AG04449 (cell line): ENCODE measurements at regions not wholly inside any gene's neighbourhood (a gene's known extent, or its start where the extent isn't known, plus 50 kb on each side); places are given as distances from the start of the nearest gene placed in this dataset.
A peak's percentile ranks its signal among the peaks of the same experiment; 100 is the strongest.

ENCODE experiments used
- CTCF ChIA-PET: fragments of 350-600 bp; formaldehyde crosslinking; extraction: SDS; loops from one replicate; lab custom pipeline; 2021; ENCODE audit warnings: antibody characterized with exemption; lab: Yijun Ruan, JAX
- POLR2A ChIA-PET: fragments of 400-600, 350-600 bp; formaldehyde crosslinking; extraction: SDS; loops from one replicate; lab custom pipeline; 2020; ENCODE audit warnings: antibody characterized with exemption, inconsistent platforms; lab: Yijun Ruan, JAX
- DNase-seq: peaks from one replicate; pipeline ENCODE4 v3.0.0-alpha.2; 2010; ENCODE audit warnings: low read depth, low spot score
- H3K4me3 ChIP-seq: 2 replicates; pipeline ENCODE4 v1.5.1; 2011; ENCODE audit warnings: low read depth, mild to moderate bottlenecking, control low read depth, low read length
- CTCF ChIP-seq: IDR thresholded peaks from one replicate; pipeline ENCODE4 v1.5.1; 2011; ENCODE audit warnings: mild to moderate bottlenecking, moderate library complexity, low read length, control low read depth, inconsistent platforms; ENCODE audit not compliant: insufficient read depth; ENCODE audit errors: missing control alignments

- no peak for DNase-seq
- ChIA-PET CTCF (interaction anchor here (1.2 to 1.9 kb wide), 2 partner anchors 9 to 176 kb away, joined by 4 to 5 read pairs; no protein-coding TSS in a partner anchor), POLR2A (no interaction called here)
- H3K4me3 ChIP-seq: no peak overlapping the region
- TF ChIP-seq CTCF: no peak
Observed at GRCh38 chr4:111454961-111455360, 690.3 kb upstream of the FAM241A start.

- POLR2A ChIA-PET: no interaction called here
- CTCF ChIA-PET: interaction anchor here (1.0 to 2.1 kb wide), 2 partner anchors 9 to 10 kb away, joined by 3 to 4 read pairs; no protein-coding TSS in a partner anchor
- no peak for DNase-seq
- H3K4me3 ChIP-seq: no peak overlapping the region
- TF ChIP-seq CTCF: no peak
Observed at GRCh38 chr4:111464251-111465045, 680.8 kb upstream of the FAM241A start.

- POLR2A ChIA-PET: no interaction called here
- H3K4me3 ChIP-seq: no peak overlapping the region
- CTCF ChIA-PET: no interaction called here
- DNase-seq: no peak
- TF ChIP-seq CTCF: no peak
Observed at GRCh38 chr4:111466811-111467604, 678.2 kb upstream of the FAM241A start.

- peak; percentile 30 for TF ChIP-seq CTCF
- ChIA-PET POLR2A (no interaction called here), CTCF (interaction anchor here (2.1 kb wide), 1 partner anchor 10 kb away, joined by 9 read pairs; no protein-coding TSS in a partner anchor)
- H3K4me3 ChIP-seq: no peak overlapping the region
- no peak for DNase-seq
Observed at GRCh38 chr4:111475001-111475400, 670.3 kb upstream of the FAM241A start.

- H3K4me3 ChIP-seq: no peak overlapping the region
- POLR2A ChIA-PET: no interaction called here
- TF ChIP-seq CTCF: no peak
- CTCF ChIA-PET: interaction anchor here (2.1 kb wide), 1 partner anchor 9 kb away, joined by 9 read pairs; no protein-coding TSS in a partner anchor
- no peak for DNase-seq
Observed at GRCh38 chr4:111475666-111476065, 669.6 kb upstream of the FAM241A start.

GRCh38 chr4:111480510-111480909 lies 664.7 kb upstream of the FAM241A start:
- no peak for TF ChIP-seq CTCF
- POLR2A ChIA-PET: no interaction called here
- no peak for DNase-seq
- no peak overlapping the region for H3K4me3 ChIP-seq
- CTCF ChIA-PET: interaction anchor here (1.5 kb wide), 1 partner anchor 344 kb away, joined by 4 read pairs; no protein-coding TSS in a partner anchor
